Osteoblast (primary cell): ENCODE measurements at regions not wholly inside any gene's neighbourhood (a gene's known extent, or its start where the extent isn't known, plus 50 kb on each side); places are given as distances from the start of the nearest gene placed in this dataset.

ENCODE experiments used
- DNase-seq: peaks from one replicate; pipeline ENCODE4 v3.0.0; 2011; ENCODE audit warnings: low spot score, mixed read lengths; ENCODE audit not compliant: insufficient read length; ENCODE audit errors: missing footprints
- H2AFZ ChIP-seq: 2 replicates; pipeline ENCODE4 v1.6.0; 2011; ENCODE audit warnings: mild to moderate bottlenecking, low read length
- H3K27ac ChIP-seq: 2 replicates; pipeline ENCODE4 v1.5.1; 2011; ENCODE audit warnings: mild to moderate bottlenecking, low read depth, low read length, moderate library complexity
- H3K27me3 ChIP-seq: 2 replicates; pipeline ENCODE4 v1.6.0; 2012; ENCODE audit warnings: mild to moderate bottlenecking, control low read depth, inconsistent platforms, low read length, moderate library complexity; ENCODE audit not compliant: insufficient read depth
- H3K36me3 ChIP-seq: 2 replicates; pipeline ENCODE4 v1.5.1; 2011; ENCODE audit warnings: mild to moderate bottlenecking, low read length, control low read depth, moderate library complexity; ENCODE audit not compliant: insufficient read depth
- H3K4me1 ChIP-seq: 2 replicates; pipeline ENCODE4 v1.5.1; 2011; ENCODE audit warnings: mild to moderate bottlenecking, low read length, control low read depth, moderate library complexity; ENCODE audit not compliant: insufficient read depth
- H3K4me2 ChIP-seq: 2 replicates; pipeline ENCODE4 v1.6.0; 2011; ENCODE audit warnings: mild to moderate bottlenecking, low read length; ENCODE audit not compliant: insufficient read depth
- H3K4me3 ChIP-seq: fragments of 200-600 bp; sonication (generic); 3 replicates; pipeline ENCODE4 v1.5.1; 2012; ENCODE audit warnings: mild to moderate bottlenecking, low read length, inconsistent platforms; ENCODE audit not compliant: insufficient read depth
- H3K79me2 ChIP-seq: 2 replicates; pipeline ENCODE4 v1.6.0; 2012; ENCODE audit warnings: mild to moderate bottlenecking, low read length, control low read depth, inconsistent platforms; ENCODE audit not compliant: insufficient read depth
- H3K9me3 ChIP-seq: 2 replicates; pipeline ENCODE4 v1.5.1; 2011; ENCODE audit warnings: low read depth, low read length, control low read depth
- H4K20me1 ChIP-seq: 2 replicates; pipeline ENCODE4 v1.6.0; 2012; ENCODE audit warnings: mild to moderate bottlenecking, low read length, control low read depth; ENCODE audit not compliant: insufficient read depth
- CTCF ChIP-seq: IDR thresholded peaks from 2 replicates; pipeline ENCODE4 v1.5.1; 2011; ENCODE audit warnings: mild to moderate bottlenecking, low read depth, low read length, moderate library complexity; ENCODE audit errors: extremely low read depth

- Histone ChIP-seq H3K27me3 (no peaks in the 10 kb centered on the region), H3K4me2 (no peak overlapping the region), H3K27ac (no peak overlapping the region), H3K4me1 (no peaks in the 10 kb centered on the region), H3K9me3 (no peaks in the 10 kb centered on the region), H3K4me3 (no peak overlapping the region), H3K79me2 (no peaks in the 10 kb centered on the region), H3K36me3 (no peaks in the 10 kb centered on the region), H2AFZ (no peak overlapping the region), H4K20me1 (no peaks in the 10 kb centered on the region)
- DNase-seq, result no peak
- no peak for TF ChIP-seq CTCF
These were observed 195.1 kb downstream of the BMP7 start for GRCh38 chr20:57071283-57071731.

- H2AFZ ChIP-seq, result no peak overlapping the region
- no peaks in the 10 kb centered on the region for H3K9me3 ChIP-seq
- no peak overlapping the region for H3K27ac ChIP-seq
- no peaks in the 10 kb centered on the region for H3K79me2 ChIP-seq
- no peaks in the 10 kb centered on the region for H3K4me1 ChIP-seq
- no peaks in the 10 kb centered on the region for H3K27me3 ChIP-seq
- H3K36me3 ChIP-seq, result no peaks in the 10 kb centered on the region
- H3K4me2 ChIP-seq, result no peak overlapping the region
- TF ChIP-seq CTCF, result no peak
- no peak overlapping the region for H3K4me3 ChIP-seq
- no peak for DNase-seq
- H4K20me1 ChIP-seq, result no peaks in the 10 kb centered on the region
These were observed 194.4 kb downstream of the BMP7 start for GRCh38 chr20:57071954-57072583.

- Histone ChIP-seq H3K27me3 (no peaks in the 10 kb centered on the region), H3K9me3 (no peaks in the 10 kb centered on the region), H3K79me2 (no peaks in the 10 kb centered on the region), H2AFZ (no peak overlapping the region), H3K4me2 (no peak overlapping the region), H3K36me3 (no peaks in the 10 kb centered on the region), H3K4me1 (no peaks in the 10 kb centered on the region), H4K20me1 (no peaks in the 10 kb centered on the region), H3K4me3 (no peak overlapping the region), H3K27ac (no peak overlapping the region)
- DNase-seq, result no peak
- TF ChIP-seq CTCF, result no peak
These were observed 193.0 kb downstream of the BMP7 start for GRCh38 chr20:57073402-57073801.

GRCh38 chr20:57074386-57074785 is 192.1 kb downstream of the BMP7 start:
- Histone ChIP-seq H3K79me2 (no peaks in the 10 kb centered on the region), H4K20me1 (no peaks in the 10 kb centered on the region), H3K27me3 (no peaks in the 10 kb centered on the region), H3K27ac (no peak overlapping the region), H3K36me3 (no peaks in the 10 kb centered on the region), H3K4me1 (no peaks in the 10 kb centered on the region), H3K9me3 (no peaks in the 10 kb centered on the region), H3K4me2 (no peak overlapping the region), H2AFZ (no peak overlapping the region), H3K4me3 (no peak overlapping the region)
- no peak for DNase-seq
- no peak for TF ChIP-seq CTCF
